ENCODE measurements at regions not wholly inside any gene's neighbourhood (a gene's known extent, or its start where the extent isn't known, plus 50 kb on each side); places are given as distances from the start of the nearest gene placed in this dataset.

DNA sequence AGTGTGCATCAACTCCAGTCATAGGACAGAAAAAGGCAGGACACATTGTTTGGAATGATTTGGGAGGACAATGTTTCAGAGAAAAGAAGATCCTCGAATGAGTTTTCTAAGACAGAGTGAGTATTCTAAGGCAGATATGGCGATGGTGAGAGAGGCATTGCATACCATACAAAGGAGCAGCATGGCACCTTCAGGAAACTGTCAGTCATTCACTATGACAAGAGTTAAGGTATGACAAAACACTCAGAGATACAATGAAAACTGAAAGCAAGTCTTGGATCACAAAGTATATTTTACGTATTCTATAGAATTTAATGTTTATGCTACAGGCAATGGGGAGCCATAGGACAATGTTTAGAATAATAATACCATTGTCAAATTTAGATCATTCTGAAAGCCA is 337.4 kb upstream of the LYPLAL1 start:
- no peak for DNase-seq

DNA sequence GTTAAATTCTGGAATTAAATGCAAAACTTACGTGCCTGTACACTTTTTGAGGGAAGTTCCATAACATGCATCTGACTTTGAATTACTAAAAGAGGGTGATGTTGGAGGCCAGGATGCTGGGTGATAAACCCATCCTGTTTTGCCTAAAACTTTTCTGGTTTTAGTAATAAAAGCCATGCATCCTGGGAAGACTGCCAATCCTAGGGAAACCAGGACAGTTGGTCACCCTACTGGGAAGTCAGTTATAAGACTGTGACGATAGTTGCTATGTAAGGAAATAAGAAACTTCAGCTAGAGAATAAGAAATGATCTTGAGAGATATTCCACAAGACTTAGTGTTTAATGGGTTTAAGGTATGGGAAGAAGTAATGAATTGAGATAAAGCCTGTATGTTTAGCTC is 336.6 kb upstream of the LYPLAL1 start:
- no peak for DNase-seq

DNA sequence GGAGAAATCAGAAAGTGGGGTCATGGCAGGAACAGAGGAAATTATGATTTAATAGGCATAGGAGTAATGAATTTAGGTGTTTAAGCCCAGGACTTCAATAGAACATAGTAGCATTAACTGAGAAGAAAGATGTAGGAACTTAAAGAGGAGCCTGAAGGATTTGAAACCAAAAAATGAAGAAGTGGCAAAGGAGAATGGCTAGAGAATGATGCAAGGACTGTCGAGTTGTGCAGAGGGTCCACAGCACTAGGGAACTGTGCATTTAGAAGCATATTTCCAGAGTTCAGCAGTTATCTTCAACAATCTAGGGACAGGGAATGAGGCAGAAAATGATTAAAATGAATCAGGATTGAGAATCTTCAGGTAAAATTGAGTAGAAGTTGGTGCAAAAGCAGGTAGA is 328.1 kb upstream of the LYPLAL1 start:
- no peak for DNase-seq

DNA sequence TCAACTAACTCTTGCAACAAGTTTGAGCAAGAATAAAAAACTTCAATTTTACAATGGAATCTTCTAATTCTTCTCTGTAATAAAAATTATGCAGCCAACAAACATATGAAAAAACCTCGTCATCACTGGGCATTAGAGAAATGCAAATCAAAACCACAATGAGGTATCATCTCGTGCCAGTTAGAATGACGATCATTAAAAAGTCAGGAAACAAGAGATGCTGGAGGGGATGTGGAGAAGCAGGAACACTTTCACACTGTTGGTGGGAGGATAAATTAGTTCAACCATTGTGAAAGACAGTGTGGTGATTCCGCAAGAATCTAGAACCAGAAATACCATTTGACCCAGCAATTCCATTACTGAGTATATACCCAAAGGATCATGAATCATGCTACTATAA is 327.5 kb upstream of the LYPLAL1 start:
- no peak for DNase-seq

DNA sequence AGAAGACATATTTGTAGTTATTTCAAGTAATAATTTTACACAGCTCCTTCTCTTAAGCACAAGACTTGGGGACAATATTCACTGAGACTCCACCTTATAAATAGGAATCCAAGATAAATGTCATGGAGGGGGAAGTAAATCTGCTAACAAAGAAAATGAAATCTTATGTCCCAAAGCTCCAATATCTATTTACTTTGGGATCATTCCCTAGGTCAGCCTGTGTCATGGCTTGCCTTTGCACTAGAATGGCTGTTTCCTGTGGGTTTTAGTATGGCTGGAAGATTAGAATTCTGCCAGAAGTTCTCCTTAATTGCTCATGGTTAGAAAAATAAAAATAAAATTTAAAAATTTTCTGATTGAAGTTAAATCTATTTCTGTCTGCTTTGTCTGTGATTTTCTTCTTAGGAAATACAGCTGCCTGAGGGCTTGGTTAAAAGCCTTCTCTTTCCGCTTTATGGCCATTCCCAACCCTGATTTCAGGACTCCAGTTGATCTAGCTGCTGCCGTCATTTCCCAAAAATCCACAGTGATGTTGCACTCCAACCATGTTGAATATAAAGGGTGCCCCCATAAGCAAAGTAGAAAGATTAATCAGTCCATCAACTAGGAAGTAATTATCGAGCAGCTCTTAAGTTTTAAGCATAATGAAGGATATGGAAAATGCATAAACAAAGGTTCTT is 326.4 kb upstream of the LYPLAL1 start:
- DNase-seq, result no peak

DNA sequence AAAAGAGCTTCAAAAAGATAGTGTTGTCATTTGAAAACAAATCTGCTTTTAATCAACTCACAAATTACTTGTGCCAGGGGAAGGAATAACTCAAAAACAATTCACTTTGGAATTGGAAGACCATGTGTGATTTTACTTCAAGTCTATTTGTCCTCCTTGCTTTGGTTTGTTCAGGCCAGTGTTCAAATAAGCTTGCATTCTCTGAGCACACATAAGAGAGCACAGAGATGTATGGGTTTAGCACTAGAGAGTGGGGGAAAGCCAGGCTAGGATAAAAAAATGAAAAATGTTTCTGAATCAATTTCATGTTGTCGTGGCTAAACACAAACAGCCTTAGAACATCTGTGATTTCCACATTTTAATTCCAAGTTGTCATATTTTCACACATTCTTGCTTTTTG is 325.7 kb upstream of the LYPLAL1 start:
- DNase-seq, result no peak

DNA sequence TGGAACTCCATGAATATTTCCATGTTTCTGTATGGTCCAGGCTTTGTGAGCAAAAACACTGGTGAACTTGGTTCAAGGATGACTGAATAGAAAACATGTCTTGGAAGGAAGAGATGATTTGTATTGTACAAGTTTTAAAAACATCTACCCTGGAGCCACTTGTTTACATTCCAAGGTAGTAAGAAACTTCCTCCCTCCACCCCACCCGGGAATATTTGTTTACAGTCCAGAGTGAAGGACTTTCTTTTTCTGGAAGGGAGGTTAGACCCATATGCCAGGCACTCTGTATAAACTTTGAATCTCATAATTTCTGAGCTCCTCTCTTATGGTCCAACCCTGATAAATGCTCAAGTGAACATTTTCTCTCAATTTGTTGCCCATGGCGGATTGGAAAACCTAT is 323.3 kb upstream of the LYPLAL1 start:
- no peak for DNase-seq

DNA sequence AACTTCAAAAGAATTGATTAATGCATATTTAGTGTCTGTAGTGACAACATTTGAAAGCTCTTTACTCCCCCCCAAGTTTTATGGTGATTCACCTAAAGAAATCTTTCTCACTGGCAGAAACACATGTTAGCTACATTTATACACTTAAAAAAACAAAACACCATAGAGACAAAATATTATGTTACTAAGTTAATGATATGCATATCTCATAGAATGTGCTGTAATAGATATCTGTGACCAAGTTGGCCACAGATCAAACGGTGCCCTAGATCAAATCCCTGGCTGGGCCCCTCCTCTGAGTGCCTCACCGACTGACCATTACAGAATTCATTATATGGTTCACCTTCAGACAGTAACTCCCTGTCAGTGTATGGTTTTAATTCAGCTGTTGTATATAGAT is 322.1 kb upstream of the LYPLAL1 start:
- DNase-seq, result no peak

DNA sequence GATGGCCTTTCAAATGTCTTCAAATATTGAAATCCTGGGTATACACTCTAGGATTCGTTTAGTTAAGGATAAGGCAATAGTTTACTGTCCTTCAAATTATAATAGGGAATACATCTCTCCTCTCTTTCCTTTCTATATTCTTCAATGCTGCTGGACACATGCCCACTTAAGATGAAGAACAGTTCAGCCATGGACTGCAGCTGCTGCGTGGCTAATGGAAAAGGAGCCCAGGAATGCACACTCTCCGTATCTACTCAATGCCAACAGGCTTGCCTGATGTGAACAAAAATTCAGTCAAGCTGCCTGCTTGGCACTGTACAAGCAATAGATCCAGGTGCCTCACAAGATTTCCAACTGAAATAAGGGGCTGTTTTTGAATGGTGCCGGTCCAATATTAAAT is 321.2 kb upstream of the LYPLAL1 start:
- no peak for DNase-seq

DNA sequence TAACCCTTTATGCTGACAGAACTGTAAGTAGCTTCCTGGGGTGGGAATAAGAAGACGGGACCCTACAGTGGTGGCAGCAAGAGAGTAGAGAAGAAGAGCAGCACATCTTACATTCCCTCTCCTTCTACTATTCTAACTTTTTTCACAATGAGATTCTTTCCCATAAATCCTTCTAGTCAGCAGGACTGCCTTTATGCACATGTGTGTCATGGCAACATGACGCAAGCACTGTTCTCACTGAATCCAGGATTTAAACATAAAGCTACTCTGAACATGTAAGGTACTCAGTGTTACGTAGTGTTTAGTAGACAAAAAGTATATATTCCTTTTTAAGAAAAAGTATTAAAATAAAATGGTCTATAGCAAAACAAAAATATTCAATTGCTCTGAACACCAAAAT is 309.7 kb upstream of the LYPLAL1 start:
- no peak for DNase-seq

DNA sequence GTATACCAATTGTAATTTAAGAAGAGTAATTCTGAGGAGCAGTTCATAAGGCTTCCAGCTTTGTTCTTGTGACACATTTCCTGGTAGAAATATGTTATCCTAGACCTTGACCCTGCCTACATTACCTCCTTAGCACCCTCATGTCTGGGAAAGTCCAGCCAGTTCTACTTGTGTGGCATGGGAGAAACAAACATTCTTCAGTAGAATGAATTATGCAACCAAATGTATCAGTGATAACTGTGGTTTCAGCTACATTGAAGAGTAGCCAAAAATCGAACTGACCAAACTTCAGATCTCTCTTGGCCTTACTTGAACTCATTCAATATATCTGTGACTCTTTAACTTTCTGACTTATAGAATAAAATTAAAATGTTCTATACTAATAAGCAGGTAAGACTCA is 308.1 kb upstream of the LYPLAL1 start:
- DNase-seq, result no peak

DNA sequence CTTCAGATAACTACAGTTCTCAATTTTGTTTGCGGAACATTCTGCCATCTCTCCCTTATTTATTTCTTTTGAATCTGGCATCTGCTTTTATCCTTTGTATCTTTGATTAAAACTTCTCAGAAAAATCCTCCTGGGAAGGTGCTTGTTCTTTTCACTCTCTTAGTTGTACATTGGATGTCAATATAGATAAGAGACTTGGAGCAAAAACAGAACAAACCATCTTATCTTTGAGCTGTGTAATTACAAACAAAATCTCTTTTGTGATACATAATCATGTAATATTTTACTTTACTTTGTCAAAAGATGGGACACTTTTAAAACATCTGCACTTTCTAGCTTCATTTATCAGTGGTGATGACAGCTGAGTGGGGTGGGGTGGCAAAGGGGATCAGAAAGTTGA is 307.2 kb upstream of the LYPLAL1 start:
- no peak for DNase-seq

DNA sequence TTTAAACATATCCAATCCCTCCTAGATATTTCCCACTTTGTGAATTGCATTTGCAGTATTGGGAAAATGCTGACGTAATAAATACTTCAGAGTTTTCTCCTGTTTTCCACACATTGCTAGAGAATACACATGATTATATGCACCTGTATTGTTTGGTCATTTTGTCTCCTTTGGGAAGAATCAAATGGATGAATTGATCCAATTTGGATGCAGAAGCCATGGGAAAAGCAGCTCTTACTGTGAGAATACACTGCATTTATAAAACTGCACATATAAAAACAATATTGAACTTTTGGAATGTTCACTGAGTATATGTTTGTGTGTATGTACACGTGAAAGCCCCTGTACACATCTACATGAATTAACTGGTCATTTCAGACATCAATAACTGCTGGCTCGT is 306.6 kb upstream of the LYPLAL1 start:
- no peak for DNase-seq

DNA sequence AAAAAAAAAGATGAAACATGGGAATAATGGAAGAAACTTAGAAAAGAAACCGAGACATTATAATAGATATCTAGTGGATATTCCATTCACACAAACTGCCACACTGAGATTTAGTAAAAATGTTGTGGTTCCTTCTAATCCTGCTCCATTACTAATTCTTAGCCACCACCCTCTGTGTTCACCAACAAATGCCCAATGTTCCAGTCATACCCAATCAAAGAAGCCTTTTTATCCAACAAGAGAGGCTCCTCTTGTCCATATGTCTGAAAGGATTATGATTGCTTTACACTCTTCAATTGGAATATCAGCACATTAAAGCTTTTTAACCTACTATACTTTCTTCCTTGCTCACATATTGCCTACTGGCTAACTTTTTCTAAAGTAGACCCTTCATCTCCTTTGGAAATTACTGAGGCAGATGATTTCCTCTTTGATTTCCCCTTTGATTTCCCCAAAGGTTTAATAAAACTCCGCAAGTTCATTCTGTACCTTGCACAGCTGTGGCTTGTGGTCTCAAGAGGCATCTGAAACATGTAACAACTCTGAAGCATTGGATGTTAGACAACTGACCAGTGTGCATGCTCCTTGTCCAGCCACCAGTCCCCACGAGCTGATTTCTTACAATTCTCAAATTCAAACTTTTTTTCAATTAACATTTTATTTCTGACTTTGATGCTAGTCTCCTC is 305.6 kb upstream of the LYPLAL1 start:
- no peak for DNase-seq

DNA sequence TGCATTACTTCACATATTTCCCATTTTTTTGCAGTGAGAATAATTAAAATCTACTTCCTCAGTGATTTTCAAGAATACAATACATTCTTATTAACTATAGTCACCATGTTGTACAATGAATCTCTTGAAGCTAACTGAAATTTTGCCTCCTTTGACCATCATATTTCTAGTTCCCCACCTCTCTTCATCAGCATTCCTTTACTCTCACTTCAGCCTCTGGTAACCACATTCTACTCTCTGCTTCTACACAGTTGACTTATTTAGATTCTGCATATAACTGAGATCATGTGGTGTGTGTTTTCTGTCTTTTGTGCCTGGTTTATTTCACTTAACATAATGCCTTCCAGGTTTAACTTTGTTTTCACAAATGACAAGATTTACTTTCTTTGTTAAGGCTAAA is 304.4 kb upstream of the LYPLAL1 start:
- no peak for DNase-seq

DNA sequence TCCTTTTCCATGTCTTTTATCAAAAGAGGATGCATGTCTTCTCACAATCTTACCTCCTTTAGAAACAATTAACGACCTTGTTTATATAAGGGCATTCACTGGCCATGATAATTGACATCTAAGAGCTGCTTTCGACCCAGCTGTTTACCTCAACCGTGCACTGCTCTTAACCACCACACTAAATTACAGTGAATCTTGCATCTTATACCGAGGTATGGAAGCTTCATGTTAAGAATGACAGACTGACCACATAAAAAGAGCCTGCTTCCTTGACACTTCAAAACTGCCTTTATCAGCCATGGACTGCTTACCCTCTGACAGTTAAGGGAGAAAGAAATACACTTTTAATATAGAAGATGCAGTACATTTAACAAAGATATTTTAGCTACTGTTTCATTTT is 301.7 kb upstream of the LYPLAL1 start:
- DNase-seq, result no peak

DNA sequence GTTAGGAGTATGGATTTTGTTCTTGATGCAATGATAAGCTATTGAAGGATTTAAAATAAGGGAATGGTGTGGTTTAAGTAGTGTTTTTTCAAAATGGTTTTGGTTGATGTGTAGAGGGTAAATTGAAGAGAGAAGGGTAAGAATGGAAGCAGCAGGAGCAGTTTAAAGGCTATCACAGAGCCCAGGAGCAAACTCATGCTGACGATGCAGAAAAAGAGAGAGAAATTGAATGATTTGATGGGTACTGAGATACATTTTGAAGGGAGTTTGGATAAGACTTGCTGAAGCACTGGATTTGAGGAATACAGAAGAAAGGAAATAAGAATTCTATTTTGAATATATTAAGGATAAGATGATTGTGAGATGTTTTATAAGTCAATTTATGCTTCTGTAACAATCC is 300.8 kb upstream of the LYPLAL1 start:
- no peak for DNase-seq

DNA sequence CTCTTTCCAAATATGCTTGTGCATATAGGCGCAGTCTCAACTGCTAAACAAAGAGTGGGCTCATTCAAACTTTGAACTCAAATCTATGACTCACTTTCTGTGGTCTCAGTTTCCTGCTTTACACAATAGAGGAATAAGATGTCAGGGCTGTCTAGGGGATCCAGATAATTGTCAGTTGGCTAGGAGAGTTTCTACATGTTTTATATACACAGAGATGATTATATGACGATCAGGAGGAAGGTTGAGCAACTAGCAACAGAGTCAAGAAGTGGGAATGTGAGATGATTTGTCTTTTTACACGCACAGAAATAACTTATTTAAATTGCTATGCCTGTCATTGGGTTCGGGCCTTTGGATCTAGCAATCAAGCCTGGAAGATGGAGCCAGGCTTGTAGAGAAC is 299.4 kb upstream of the LYPLAL1 start:
- no peak for DNase-seq

DNA sequence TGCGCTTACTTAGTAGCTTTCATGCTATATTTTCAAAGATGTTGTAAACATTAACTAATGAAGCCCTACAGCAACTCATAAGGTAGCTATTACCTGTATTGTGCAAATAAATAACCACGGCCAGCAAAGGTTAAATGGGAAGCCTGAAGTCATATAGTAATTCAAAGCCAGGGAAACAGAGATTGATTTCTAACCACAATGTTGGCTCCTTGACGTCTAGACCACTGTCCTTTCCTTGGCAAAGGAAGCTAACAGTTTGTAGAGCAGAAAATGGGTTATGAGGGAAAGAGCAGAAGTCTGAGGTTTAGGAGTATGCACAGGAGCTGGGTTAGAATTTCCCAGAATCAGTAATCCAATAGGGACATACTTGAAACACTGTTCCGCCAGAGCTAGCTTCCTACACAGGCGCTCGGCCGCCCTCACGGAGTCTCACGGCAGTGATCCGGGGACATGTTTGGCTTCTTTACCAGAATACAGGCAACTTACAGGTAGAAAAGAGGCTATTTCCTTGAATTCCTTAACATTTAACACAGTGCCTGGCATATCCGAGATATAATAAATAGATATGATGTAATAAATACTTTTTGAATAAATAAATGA is 298.8 kb upstream of the LYPLAL1 start:
- DNase-seq, result no peak

DNA sequence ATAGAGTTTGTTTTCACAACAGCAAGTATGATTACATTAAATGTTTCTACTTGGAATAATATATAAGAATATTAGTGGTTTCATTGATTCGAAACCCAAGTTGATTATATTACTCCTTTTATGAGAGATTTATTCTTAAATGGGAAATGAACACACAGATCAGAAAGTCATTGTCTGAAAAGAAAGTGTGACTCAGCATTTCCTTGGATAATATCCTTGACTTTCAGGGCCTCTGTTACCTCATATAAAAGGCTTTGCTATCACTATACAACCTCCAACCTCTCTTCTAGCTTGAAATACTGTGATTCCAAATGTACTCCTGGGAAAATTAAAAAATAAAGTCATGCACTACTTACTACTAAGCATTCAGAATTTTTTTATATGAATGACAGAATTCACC is 295.3 kb upstream of the LYPLAL1 start:
- DNase-seq, result no peak

DNA sequence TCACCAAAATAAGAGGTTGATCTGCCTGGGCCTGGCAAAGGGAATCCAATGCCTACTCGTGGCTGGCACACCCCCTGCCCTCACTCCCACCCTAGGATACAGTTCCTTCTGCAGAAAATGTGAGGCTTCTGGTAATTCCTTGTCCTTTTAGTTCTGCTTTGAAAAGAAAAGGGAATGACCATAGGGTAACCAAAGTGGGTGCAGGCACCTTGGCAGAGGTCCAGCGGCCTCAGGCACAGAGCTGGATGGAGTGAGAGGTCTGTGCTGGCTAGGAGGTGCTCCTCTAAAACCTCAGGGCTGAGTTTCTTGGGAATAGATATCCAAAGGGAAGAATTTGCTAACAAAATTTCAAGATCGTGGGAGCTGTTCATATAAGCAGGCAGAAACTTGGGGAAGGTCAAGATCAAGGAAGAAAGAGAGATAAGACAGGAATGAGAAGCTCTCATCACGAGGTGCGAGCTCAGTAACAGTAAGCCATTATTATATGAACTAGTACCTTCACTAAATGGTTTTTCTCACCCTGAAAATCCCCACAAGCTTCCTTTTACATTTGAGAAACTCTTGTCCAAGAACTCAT is 293.1 kb upstream of the LYPLAL1 start:
- DNase-seq, result no peak

DNA sequence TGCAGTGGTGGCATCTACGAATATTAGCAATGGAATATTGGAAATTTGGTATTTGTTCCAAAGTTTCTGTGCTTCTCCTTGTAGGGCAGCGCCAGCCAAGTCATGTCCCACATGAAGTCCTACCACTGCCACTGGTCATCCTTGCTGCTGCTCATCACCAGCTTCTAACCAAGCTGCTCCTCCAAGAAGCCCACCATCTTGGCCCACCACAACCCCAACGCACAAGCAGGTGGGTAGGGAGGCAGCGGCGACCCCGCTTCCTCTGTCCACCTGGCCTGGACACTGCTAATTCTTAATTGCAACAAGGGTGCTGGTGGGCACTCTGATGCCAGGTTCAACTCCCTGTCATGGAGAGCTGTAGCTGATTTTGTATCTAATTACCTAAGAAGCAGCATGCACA is 291.2 kb upstream of the LYPLAL1 start:
- no peak for DNase-seq

DNA sequence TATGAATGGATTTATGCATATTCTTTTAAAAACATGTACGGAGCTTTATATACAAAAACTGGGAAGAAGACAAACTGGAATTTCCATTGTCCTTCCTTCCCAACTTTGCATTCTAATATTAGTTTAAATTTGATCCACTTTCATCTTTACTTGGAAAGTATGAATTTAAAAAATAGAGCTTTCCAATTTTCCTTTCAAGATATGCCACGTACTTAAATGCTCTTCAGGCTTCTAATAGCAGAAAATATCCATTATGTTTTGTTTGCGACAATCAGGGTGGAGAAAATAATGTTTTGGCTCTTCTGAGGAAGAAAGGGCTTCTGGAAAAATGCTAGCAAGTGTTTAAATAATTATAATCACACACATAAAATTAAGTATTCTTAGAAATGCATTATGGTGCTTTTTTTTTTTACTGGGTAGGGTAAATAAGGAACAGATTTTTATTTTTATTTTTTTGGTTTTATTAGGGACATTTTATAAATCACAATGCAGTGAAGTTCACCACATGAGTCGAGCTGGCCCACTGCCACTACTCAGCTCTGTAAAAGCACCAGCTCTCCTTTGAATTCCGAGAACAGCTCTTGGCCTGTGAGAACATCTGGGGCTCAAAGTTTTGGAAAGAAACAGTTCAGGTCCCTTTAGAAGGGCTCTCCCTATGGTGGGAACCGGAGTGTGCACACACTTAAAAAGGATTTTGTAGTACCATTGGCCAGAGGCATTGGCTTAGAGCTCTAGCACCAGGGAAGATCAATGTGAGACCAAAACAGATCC is 287.4 kb upstream of the LYPLAL1 start:
- no peak for DNase-seq
